IMR-90 (cell line): ENCODE measurements at regions not wholly inside any gene's neighbourhood (a gene's known extent, or its start where the extent isn't known, plus 50 kb on each side); places are given as distances from the start of the nearest gene placed in this dataset.
A peak's percentile ranks its signal among the peaks of the same experiment; 100 is the strongest.

Experiments
- BHLHE40 ChIP-seq: fragments of 150-350 bp; IDR thresholded peaks from 2 replicates; pipeline ENCODE4 v1.6.1; 2016; ENCODE audit warnings: mild to moderate bottlenecking, low read depth, low read length
- CEBPB ChIP-seq: IDR thresholded peaks from 2 replicates; pipeline ENCODE4 v1.6.1; 2012; ENCODE audit warnings: low read depth, low read length, improper control_type of control experiment
- CHD1 ChIP-seq: IDR thresholded peaks from 2 replicates; pipeline ENCODE4 v1.6.1; 2012; ENCODE audit warnings: low read depth, low read length, improper control_type of control experiment
- ELK1 ChIP-seq: fragments of 150-350 bp; IDR thresholded peaks from 2 replicates; pipeline ENCODE4 v1.6.1; 2016; ENCODE audit warnings: low read depth, mild to moderate bottlenecking, low read length, moderate library complexity, borderline replicate concordance
- MAFK ChIP-seq: IDR thresholded peaks from 2 replicates; pipeline ENCODE4 v1.6.1; 2012; ENCODE audit warnings: low read depth, low read length, improper control_type of control experiment
- MXI1 ChIP-seq: IDR thresholded peaks from 2 replicates; pipeline ENCODE4 v1.6.1; 2012; ENCODE audit warnings: low read depth, mild to moderate bottlenecking, low read length, moderate library complexity, borderline replicate concordance
- POLR2A ChIP-seq: IDR thresholded peaks from 2 replicates; pipeline ENCODE4 v1.6.1; 2012; ENCODE audit warnings: mild to moderate bottlenecking, low read depth, low read length
- RAD21 ChIP-seq: IDR thresholded peaks from 2 replicates; pipeline ENCODE4 v1.6.1; 2012; ENCODE audit warnings: low read length, improper control_type of control experiment
- RCOR1 ChIP-seq: IDR thresholded peaks from 2 replicates; pipeline ENCODE4 v1.6.1; 2012; ENCODE audit warnings: mild to moderate bottlenecking, low read length, improper control_type of control experiment; ENCODE audit not compliant: insufficient replicate concordance
- RFX5 ChIP-seq: IDR thresholded peaks from 2 replicates; pipeline ENCODE4 v1.8.0; 2012; ENCODE audit warnings: low read depth, mild to moderate bottlenecking, low read length, moderate library complexity
- USF2 ChIP-seq: fragments of 150-350 bp; IDR thresholded peaks from 2 replicates; pipeline ENCODE4 v1.6.1; 2017; ENCODE audit warnings: mild to moderate bottlenecking, antibody characterized with exemption, low read length, low read depth
- TF ChIP-seq, protein P1 (sequence below): conservative IDR thresholded peaks from 2 replicates; pipeline ENCODE4 v1.5.1; 2012; ENCODE audit warnings: mild to moderate bottlenecking, low read depth, low read length, improper control_type of control experiment

- TF ChIP-seq POLR2A (no peak), CHD1 (no peak), RFX5 (no peak), BHLHE40 (peak; percentile 62; the same call in 1 of the 2 replicates), CEBPB (peak; percentile 74), RCOR1 (peak; percentile 74), RAD21 (no peak), USF2 (no peak), ELK1 (no peak), MAFK (0 out of 2 replicates have a peak, but pooled peaks have one; percentile 2), MXI1 (0 out of 2 replicates have a peak, but pooled peaks have one; percentile 33)
- TF ChIP-seq, protein P1, sequence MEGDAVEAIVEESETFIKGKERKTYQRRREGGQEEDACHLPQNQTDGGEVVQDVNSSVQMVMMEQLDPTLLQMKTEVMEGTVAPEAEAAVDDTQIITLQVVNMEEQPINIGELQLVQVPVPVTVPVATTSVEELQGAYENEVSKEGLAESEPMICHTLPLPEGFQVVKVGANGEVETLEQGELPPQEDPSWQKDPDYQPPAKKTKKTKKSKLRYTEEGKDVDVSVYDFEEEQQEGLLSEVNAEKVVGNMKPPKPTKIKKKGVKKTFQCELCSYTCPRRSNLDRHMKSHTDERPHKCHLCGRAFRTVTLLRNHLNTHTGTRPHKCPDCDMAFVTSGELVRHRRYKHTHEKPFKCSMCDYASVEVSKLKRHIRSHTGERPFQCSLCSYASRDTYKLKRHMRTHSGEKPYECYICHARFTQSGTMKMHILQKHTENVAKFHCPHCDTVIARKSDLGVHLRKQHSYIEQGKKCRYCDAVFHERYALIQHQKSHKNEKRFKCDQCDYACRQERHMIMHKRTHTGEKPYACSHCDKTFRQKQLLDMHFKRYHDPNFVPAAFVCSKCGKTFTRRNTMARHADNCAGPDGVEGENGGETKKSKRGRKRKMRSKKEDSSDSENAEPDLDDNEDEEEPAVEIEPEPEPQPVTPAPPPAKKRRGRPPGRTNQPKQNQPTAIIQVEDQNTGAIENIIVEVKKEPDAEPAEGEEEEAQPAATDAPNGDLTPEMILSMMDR, result no peak
Measured at GRCh38 chr10:63699785-63700613, 178.8 kb downstream of the REEP3 start.
